ENCODE measurements at regions not wholly inside any gene's neighbourhood (a gene's known extent, or its start where the extent isn't known, plus 50 kb on each side); places are given as distances from the start of the nearest gene placed in this dataset.

- peaks cover 11% of the 10 kb centered on the region for H3K4me1 Mint-ChIP-seq (ENCODE audit: unreplicated experiment)
- TF ChIP-seq CTCF (IDR thresholded peaks at IDR 0.05; ENCODE audit: unreplicated experiment), result no peak
- no peaks in the 10 kb centered on the region for H3K36me3 Mint-ChIP-seq (ENCODE audit: low read depth, unreplicated experiment)
- DNase-seq (ENCODE audit: low spot score), result no peak
- no peak overlapping the region for H3K4me3 Mint-ChIP-seq (ENCODE audit: unreplicated experiment)
- H3K9me3 Mint-ChIP-seq (ENCODE audit: unreplicated experiment), result no peaks in the 10 kb centered on the region
- no peak overlapping the region for H3K27ac Mint-ChIP-seq (ENCODE audit: unreplicated experiment)
- no peaks in the 10 kb centered on the region for H3K27me3 Mint-ChIP-seq (ENCODE audit: unreplicated experiment)
These were observed 111.2 kb upstream of the PRICKLE2 start for GRCh38 chr3:64336488-64336887.

GRCh38 chr3:64332459-64333350 lies 107.4 kb upstream of the PRICKLE2 start:
- DNase-seq (ENCODE audit: low spot score), result no peak
- Mint-ChIP-seq H3K27me3 (ENCODE audit: unreplicated experiment) (no peaks in the 10 kb centered on the region), H3K4me1 (ENCODE audit: unreplicated experiment) (no peaks in the 10 kb centered on the region), H3K4me3 (ENCODE audit: unreplicated experiment) (no peak overlapping the region), H3K27ac (ENCODE audit: unreplicated experiment) (no peak overlapping the region), H3K9me3 (ENCODE audit: unreplicated experiment) (no peaks in the 10 kb centered on the region), H3K36me3 (ENCODE audit: low read depth, unreplicated experiment) (no peaks in the 10 kb centered on the region)
- no peak for TF ChIP-seq CTCF (IDR thresholded peaks at IDR 0.05; ENCODE audit: unreplicated experiment)

- Mint-ChIP-seq H3K27ac (ENCODE audit: unreplicated experiment) (no peak overlapping the region), H3K4me1 (ENCODE audit: unreplicated experiment) (no peaks in the 10 kb centered on the region), H3K36me3 (ENCODE audit: low read depth, unreplicated experiment) (no peaks in the 10 kb centered on the region), H3K9me3 (ENCODE audit: unreplicated experiment) (no peaks in the 10 kb centered on the region), H3K4me3 (ENCODE audit: unreplicated experiment) (no peak overlapping the region), H3K27me3 (ENCODE audit: unreplicated experiment) (no peaks in the 10 kb centered on the region)
- DNase-seq (ENCODE audit: low spot score), result no peak
- no peak for TF ChIP-seq CTCF (IDR thresholded peaks at IDR 0.05; ENCODE audit: unreplicated experiment)
These were observed 106.3 kb upstream of the PRICKLE2 start for GRCh38 chr3:64331605-64332004.

GRCh38 chr3:64329037-64329436 lies 103.8 kb upstream of the PRICKLE2 start:
- H3K4me3 Mint-ChIP-seq (ENCODE audit: unreplicated experiment), result no peak overlapping the region
- H3K9me3 Mint-ChIP-seq (ENCODE audit: unreplicated experiment), result no peaks in the 10 kb centered on the region

More at GRCh38 chr3:64329037-64329436, 103.8 kb upstream of the PRICKLE2 start:
- DNase-seq (ENCODE audit: low spot score), result no peak
- Mint-ChIP-seq H3K27ac (ENCODE audit: unreplicated experiment) (no peak overlapping the region), H3K4me1 (ENCODE audit: unreplicated experiment) (no peaks in the 10 kb centered on the region), H3K36me3 (ENCODE audit: low read depth, unreplicated experiment) (no peaks in the 10 kb centered on the region), H3K27me3 (ENCODE audit: unreplicated experiment) (no peaks in the 10 kb centered on the region)
- no peak for TF ChIP-seq CTCF (IDR thresholded peaks at IDR 0.05; ENCODE audit: unreplicated experiment)
